Bone marrow (tissue), 2 donors: ENCODE measurements at regions not wholly inside any gene's neighbourhood (a gene's known extent, or its start where the extent isn't known, plus 50 kb on each side); places are given as distances from the start of the nearest gene placed in this dataset.
"Not testable (repeated sequence)": the region's sequence is repeated elsewhere in the genome, so short reads cannot be mapped to it uniquely, and the experiment has no call there.

Source experiments
- DNase-seq, 2 donors: peaks; one replicate each; lab custom pipeline; 2025; lab: John Stamatoyannopoulos, UW

GRCh38 chr7:149930374-149931068, 56.8 kb downstream of the ATP6V0E2 start:
- not testable (repeated sequence) for DNase-seq

DNA sequence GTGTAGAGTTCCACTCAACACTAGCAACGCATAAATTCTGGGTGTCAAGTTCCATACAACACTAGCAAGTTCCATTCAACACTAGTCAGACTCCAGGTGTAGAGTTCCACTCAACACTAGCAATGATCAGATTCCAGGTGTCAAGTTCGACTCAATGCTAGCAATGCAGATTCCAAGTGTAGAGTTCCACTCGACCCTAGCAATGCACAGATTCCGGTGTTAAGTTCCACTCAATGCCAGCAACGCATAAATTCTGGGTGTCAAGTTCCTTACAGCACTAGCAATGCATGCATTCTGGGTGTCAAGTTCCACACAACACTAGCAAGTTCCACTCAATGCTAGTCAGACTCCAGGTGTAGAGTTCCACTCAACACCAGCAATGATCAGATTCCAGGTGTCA, 60.0 kb downstream of the ATP6V0E2 start:
- DNase-seq, result not testable (repeated sequence)

- DNase-seq, result not testable (repeated sequence)
Observed at GRCh38 chr7:149947346-149947745, 73.6 kb downstream of the ATP6V0E2 start.

- not testable (repeated sequence) for DNase-seq
Observed at GRCh38 chr7:149948444-149948843, 74.7 kb downstream of the ATP6V0E2 start.

GRCh38 chr7:149949863-149950577, 76.3 kb downstream of the ATP6V0E2 start:
- not testable (repeated sequence) for DNase-seq

DNA sequence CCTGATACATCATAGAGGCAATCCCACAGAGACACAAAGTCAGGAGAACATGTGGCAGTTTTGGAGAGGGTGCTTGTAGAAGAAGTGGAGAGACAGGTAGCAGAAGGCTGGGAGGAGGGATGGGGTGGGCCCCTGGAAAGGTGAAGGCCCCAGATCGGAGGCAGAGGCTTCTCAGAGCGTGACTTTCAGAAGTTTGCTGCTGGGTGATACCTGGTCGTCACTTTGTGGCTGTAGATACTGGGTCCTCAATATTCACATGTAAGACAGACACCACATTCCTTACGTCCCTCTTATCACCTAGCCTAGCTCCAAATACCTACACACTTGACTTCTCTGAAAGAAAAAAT, 76.8 kb downstream of the ATP6V0E2 start:
- DNase-seq, result not testable (repeated sequence)

- DNase-seq, result not testable (repeated sequence)
Observed at GRCh38 chr7:149951579-149951978, 77.8 kb downstream of the ATP6V0E2 start.

GRCh38 chr7:149958880-149959279, 85.1 kb downstream of the ATP6V0E2 start:
- DNase-seq, result not testable (repeated sequence)

- DNase-seq, result not testable (repeated sequence)
Observed at GRCh38 chr7:149960863-149961262, 87.1 kb downstream of the ATP6V0E2 start.

- DNase-seq, result not testable (repeated sequence)
Observed at GRCh38 chr7:149961878-149962277, 88.1 kb downstream of the ATP6V0E2 start.

DNA sequence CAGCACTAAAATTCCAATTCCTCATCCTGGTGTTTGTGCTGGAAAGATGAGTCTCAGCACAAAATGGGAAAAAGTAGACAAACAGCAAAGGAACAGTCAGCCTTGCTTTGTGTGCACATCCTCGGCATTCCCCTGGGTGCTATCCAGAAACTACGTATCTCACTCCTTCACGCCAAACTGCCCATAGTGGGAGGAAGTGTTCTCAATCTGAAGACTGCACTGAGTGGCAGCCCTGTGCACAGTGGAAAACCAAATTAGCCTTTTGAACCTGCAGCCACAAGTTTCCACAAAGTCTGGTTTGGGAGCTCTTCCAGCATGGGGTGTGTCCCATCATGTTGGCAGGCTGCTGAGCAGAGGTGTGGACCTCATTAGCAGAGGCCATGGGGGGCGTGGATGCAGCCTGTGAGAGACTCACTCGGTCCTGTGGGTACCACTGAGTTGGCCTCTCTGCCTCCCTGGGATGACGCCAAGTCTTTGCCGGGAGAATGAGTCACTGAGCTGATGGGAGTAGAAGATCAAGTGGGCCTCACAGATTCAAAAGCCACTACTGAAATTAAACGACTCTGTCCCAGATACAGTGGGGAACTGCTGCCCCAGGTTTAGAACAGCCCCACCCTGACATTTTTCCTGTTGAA, 89.0 kb downstream of the ATP6V0E2 start:
- not testable (repeated sequence) for DNase-seq

DNA sequence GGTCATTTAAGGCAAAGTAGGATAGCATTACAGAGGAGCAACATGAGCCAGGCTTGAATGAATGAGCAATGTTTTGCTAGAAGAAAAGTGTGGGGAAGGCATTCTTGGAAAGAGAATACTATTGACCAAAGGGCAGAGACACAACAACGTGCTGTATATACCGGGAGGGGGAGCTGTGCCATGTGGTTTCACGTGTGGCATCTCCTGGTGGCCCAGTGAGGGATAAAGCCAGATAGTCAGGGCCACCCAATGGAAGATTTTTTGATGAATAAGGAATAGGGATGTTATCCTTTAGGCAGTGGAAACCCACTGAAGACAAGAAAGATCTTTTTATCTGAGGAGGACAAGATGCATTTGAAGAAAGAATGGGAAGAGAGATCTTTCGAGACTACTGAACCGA, 90.2 kb downstream of the ATP6V0E2 start:
- not testable (repeated sequence) for DNase-seq

DNA sequence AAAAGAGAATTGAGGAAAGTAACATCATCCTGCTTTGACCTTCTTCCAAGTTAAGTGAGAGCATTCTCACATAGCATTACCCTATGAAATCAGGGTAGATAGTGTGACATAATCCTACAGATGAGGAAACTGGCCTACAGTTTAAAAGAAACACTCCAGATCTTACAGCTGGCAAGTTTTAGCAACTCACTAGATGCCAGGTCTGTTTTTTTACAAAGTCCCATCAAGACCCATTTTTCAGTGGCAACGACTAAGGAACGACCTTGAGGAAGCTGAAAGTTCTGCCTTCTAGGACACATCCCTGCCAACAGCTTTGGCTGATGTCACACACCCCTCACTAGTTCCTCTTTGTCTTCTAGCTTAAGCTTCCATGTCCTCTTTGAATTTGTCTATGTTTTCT, 92.7 kb downstream of the ATP6V0E2 start:
- DNase-seq, result not testable (repeated sequence)

DNA sequence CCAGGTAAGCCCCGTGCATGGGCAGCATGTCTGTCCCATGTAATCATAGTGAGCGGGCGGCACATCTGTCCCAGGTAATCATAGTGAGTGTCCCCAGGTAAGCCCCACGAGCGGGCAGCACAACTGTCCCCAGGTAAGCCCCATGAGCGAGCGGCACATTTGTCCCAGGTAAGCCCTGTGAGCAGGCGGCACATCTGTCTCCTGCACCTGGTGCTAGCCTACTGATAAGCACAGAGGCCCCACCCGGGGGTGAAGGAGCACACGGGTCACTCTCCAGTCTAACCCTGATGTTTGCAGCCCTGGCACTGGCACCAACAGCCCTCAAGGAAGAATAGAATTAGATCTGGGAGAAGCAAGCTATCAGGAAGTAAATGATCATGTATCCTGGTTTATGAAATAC, 99.2 kb downstream of the ATP6V0E2 start:
- DNase-seq, result not testable (repeated sequence)

GRCh38 chr7:149973681-149974080, 99.9 kb downstream of the ATP6V0E2 start:
- not testable (repeated sequence) for DNase-seq

GRCh38 chr7:149975608-149976007, 101.8 kb downstream of the ATP6V0E2 start:
- DNase-seq, result not testable (repeated sequence)

GRCh38 chr7:149978537-149978936, 104.8 kb downstream of the ATP6V0E2 start:
- not testable (repeated sequence) for DNase-seq

DNA sequence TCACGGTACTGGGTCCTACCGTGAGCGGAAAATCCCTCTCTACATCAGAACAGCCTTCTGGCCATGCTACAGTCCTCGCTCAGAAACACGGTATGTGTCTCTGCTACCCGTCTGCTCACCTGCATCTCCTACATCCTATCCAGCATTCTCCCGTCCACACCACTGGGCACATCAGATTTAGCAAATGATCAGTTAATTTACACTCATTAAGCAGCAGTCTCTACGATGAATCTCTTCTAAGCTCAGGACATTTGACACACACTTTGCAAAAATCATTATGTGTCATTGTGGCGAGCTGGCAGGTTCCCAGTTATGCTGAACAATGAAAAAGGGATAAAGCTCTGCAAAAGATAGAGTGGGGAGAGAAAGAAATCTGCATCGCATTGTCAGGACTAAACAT, 105.2 kb downstream of the ATP6V0E2 start:
- DNase-seq, result not testable (repeated sequence)

DNA sequence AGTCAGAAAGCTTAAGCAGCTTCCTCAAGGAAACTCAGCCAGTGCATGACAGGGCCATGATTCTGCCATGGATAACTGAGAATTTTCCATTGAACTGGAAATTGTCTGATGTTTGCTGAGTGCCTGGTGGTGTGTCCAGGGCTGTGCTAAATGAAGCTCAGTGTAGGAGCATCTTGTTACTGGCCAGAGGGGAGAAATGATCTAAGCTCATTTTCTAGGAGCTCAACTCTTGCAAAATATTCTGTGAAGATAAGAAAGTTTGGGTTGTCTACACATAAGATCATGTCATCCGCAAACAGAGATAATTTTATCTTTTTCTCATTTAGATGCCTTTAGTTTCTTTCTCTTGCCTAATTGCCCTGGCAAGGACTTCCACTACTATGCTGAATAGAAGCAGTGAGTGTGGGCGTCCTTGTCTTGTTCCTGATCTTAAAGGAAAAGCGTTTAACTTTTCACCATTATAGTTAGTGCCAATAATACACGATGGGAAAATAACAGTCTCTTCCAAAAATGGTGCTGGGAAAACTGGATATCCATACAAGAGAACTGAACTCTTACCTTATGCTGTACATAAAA, 108.9 kb downstream of the ATP6V0E2 start:
- DNase-seq, result not testable (repeated sequence)

GRCh38 chr7:149986866-149987265, 113.1 kb downstream of the ATP6V0E2 start:
- DNase-seq, result not testable (repeated sequence)

DNA sequence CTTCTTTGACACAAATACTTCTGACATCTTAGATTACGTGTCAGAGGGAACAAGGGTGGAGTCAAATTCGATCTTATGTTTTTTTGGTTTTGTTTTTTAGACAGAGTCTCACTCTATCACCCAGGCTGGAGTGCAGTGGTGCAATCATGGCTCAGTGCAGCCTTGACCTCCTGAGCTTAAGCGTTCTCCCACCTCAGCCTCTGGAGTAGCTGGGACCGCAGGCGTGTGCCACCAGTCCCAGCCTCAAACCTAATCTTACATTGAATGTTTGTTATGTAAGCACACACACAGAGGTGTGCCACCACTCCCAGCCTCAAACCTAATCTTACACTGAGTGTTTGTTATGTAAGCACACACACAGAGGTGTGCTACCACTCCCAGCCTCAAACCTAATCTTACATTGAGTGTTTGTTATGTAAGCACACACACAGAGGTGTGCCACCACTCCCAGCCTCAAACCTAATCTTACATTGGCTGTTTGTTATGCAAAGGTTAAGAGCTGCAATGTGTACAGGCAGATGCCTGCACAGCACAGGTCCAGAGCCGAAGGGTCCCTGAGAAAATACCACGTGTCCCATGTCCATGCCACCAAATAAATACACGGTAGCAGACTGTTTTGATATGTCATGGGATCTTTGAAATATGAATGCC, 118.0 kb downstream of the ATP6V0E2 start:
- DNase-seq, result not testable (repeated sequence)

DNA sequence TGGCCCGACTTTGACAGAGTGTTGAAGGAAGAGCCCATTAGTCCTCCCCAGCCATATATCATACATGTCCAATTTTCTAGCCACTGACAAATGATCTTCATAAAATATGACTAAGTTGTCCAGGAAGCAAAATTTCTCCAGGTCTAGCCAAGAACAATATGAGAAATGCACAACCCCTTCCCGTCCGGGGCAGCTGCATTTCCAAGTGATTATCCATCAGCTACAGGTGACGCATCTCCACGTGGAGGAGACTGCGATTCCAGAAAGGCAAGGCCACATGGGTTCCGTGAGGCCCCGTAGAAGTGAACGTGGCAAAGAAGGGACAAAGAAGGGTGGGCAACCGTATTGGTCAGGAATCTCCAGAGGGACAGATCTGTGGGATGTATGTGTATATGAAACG, 118.6 kb downstream of the ATP6V0E2 start:
- not testable (repeated sequence) for DNase-seq
